Adrenal gland (tissue), 9 donors: ENCODE measurements at regions not wholly inside any gene's neighbourhood (a gene's known extent, or its start where the extent isn't known, plus 50 kb on each side); places are given as distances from the start of the nearest gene placed in this dataset.

ENCODE experiments used
- DNase-seq, 7 donors: peaks; one replicate each; pipeline ENCODE4 v3.0.0-alpha.2; 2019 to 2020
- H3K27ac ChIP-seq, 5 donors: fragments of 200-600 bp; sonication (generic) in 4 of 5; 1 replicate in 3 of 5; 2 replicates in 2 of 5; pipeline versions ENCODE4 v1.5.1 to v1.8.0; 2016 to 2020; ENCODE audit warnings: mild to moderate bottlenecking in 1 of 5
- H3K27me3 ChIP-seq: fragments of 200-600 bp; 2 replicates; pipeline ENCODE4 v1.8.0; 2021
- H3K36me3 ChIP-seq, 2 donors: fragments of 200-600 bp; replicated peaks in 1 of 2; 1 replicate in 1 of 2; 2 replicates in 1 of 2; pipeline versions ENCODE4 v1.5.1 to v1.8.0; 2018 to 2022
- H3K4me1 ChIP-seq, 2 donors: fragments of 200-600 bp; replicated peaks in 1 of 2; 1 replicate in 1 of 2; 2 replicates in 1 of 2; pipeline versions ENCODE4 v1.5.1 to v1.8.0; 2018 to 2021
- H3K4me3 ChIP-seq, 4 donors: fragments of 200-600 bp; sonication (generic) in 3 of 4; one replicate each; pipeline ENCODE4 v1.5.1; 2016 to 2018
- H3K9me3 ChIP-seq, 3 donors: fragments of 200-600 bp; sonication (generic) in 1 of 3; replicated peaks in 1 of 3; 1 replicate in 2 of 3; 2 replicates in 1 of 3; pipeline versions ENCODE4 v1.5.1 to v1.8.0; 2016 to 2021
- POLR2A ChIP-seq, 2 donors: fragments of 450-650 bp; IDR thresholded peaks; one replicate each; pipeline ENCODE4 v1.6.1; 2017; ENCODE audit warnings: antibody characterized with exemption in 2 of 2, mild to moderate bottlenecking in 2 of 2, moderate library complexity in 1 of 2
- WGBS, 4 donors: extraction: QIAGEN DNeasy Blood & Tissue Kit in 2 of 4; methylation state at CpG; one replicate each; pipeline versions ENCODE4 v1.1.5 to v1.1.7; 2013 to 2017; 5-methylcytosine and 5-hydroxymethylcytosine counted together
- intact Hi-C, 2 donors: fragments of 100-400 bp; cut with DNase I; formaldehyde crosslinking; loops; one replicate each; pipeline versions ENCODE4 v1.14.1 to v1.15.0; 2022 to 2023
- TF ChIP-seq, protein P1 (sequence below), 6 experiments: fragments of 450-650 bp in 4 of 6; fragments of 200-600 bp in 2 of 6; sonication (generic) in 1 of 6; IDR thresholded peaks; 1 replicate in 5 of 6; 2 replicates in 1 of 6; pipeline versions ENCODE4 v1.5.1 to v1.8.0; 2016 to 2021; ENCODE audit warnings: antibody characterized with exemption in 6 of 6, mild to moderate bottlenecking in 2 of 6, moderate library complexity in 1 of 6
- donor health status: healthy with polysubstance abuse.
- donor health status: Bipolar disorder and iron deficiency.
- donor health status: DM: yes; HTN: yes; CAD: no.
- donor health status: DM: no; HTN: no; CAD: no.
- donor health status: DM: no; HTN: no; CAD: no.

DNA sequence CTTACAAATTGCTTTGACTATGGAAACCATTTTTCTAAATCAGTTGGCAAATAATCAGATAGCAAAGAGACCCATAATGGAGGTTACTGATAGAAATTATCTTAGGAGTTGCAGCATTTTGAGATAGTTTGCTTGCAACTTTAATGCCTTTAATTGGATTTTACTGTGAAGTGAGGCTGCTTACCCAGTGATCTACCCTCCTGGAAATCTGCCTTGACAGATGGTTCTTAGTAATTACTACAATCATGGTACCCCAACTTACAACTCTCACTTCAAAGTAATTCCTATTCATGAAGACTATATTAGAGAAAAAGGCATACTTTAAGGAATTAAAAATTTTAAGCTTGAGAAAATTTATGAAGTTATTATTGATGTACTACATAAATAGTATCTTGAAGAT is 1288.6 kb upstream of the CDH2 start:
- TF ChIP-seq POLR2A (IDR thresholded peaks at IDR 0.05): no peak
- TF ChIP-seq, protein P1, sequence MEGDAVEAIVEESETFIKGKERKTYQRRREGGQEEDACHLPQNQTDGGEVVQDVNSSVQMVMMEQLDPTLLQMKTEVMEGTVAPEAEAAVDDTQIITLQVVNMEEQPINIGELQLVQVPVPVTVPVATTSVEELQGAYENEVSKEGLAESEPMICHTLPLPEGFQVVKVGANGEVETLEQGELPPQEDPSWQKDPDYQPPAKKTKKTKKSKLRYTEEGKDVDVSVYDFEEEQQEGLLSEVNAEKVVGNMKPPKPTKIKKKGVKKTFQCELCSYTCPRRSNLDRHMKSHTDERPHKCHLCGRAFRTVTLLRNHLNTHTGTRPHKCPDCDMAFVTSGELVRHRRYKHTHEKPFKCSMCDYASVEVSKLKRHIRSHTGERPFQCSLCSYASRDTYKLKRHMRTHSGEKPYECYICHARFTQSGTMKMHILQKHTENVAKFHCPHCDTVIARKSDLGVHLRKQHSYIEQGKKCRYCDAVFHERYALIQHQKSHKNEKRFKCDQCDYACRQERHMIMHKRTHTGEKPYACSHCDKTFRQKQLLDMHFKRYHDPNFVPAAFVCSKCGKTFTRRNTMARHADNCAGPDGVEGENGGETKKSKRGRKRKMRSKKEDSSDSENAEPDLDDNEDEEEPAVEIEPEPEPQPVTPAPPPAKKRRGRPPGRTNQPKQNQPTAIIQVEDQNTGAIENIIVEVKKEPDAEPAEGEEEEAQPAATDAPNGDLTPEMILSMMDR (IDR thresholded peaks at IDR 0.05): no peak
- Histone ChIP-seq H3K4me3 (no peak overlapping the region), H3K27ac (no peak overlapping the region), H3K4me1 (no peaks in the 10 kb centered on the region), H3K36me3 (no peaks in the 10 kb centered on the region), H3K9me3 (no peaks in the 10 kb centered on the region), H3K27me3 (no peaks in the 10 kb centered on the region)
- intact Hi-C loops: no loop called here
- no peak for DNase-seq

DNA sequence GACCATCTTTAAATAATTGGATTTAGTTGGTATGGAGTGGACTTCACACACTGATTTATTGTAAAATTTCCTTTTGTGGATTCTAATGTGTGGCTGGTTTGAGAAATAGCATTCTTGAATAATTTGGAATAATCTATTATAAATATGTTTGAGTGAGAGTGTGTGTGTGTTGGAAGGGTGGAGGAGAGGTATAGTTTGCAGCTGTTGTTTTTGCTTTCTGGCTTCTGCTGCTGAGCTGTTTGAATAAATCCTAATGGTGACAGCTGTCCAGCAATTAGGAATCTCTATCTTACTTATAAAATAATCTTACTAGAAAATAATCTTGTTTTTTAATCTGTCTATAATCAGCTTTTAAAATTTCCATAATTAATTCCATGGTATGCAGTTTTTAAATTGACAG is 1283.0 kb upstream of the CDH2 start:
- Histone ChIP-seq H3K36me3 (no peaks in the 10 kb centered on the region), H3K4me3 (no peak overlapping the region), H3K4me1 (no peaks in the 10 kb centered on the region), H3K27ac (no peak overlapping the region), H3K9me3 (no peaks in the 10 kb centered on the region), H3K27me3 (no peaks in the 10 kb centered on the region)
- no peak for DNase-seq
- intact Hi-C loops: no loop called here
- no peak for TF ChIP-seq POLR2A (IDR thresholded peaks at IDR 0.05)
- TF ChIP-seq, protein P1 (IDR thresholded peaks at IDR 0.05): no peak

DNA sequence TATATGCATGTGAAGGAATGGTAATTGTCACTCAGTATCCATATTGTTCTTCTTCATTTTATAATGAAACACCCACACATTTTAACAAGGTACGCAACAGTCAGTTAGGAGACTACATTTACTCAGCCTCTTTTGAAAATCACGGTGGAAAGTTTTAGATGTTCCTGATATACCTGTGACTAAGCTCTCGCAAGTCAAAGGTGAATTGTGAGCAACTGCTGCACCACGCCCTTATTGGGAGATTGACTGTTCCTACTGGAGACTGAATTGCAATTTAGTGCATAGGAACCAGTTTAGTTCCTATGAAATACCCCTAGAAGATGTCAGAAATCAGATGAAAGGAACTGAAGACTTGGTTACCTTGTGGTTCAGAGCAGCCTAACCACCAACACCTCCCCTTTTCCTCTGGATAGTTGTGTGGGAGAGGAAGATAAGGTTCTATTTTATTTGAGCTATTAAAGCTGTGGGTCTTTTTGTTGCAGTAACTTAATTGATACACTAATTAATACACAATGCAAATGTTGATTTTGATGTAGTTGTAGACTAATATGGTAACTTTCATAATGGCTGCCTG is 1280.5 kb upstream of the CDH2 start:
- Histone ChIP-seq H3K27ac (no peak overlapping the region), H3K27me3 (no peaks in the 10 kb centered on the region), H3K36me3 (no peaks in the 10 kb centered on the region), H3K4me3 (no peak overlapping the region), H3K9me3 (no peaks in the 10 kb centered on the region), H3K4me1 (no peaks in the 10 kb centered on the region)
- intact Hi-C loops: no loop called here
- DNase-seq: no peak
- WGBS, 4 donors: 80 to 91% (median 86%) methylated on average over 4 of the region's 4 CpGs
- TF ChIP-seq, protein P1 (IDR thresholded peaks at IDR 0.05): no peak
- TF ChIP-seq POLR2A (IDR thresholded peaks at IDR 0.05): no peak

DNA sequence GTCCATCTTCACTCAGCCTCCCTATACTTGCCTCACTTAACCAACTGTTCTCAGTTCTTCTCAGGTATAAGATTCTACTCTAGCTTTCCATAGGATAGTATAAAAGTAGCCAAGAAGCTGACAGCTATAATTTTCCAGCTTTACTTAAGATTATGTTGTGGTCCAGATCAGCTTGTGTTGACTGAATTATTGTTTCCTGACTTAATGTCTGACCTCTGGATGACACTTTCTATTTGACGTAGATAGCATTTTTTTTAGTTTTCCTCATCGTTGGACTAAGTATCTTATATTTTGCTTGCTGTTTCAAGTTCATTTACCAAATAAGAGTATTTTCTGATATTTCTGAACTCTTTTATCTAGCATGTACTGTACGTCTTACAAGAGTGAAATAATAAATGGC is 1272.5 kb upstream of the CDH2 start:
- H3K27me3 ChIP-seq: no peaks in the 10 kb centered on the region
- TF ChIP-seq POLR2A (IDR thresholded peaks at IDR 0.05): no peak
- TF ChIP-seq, protein P1 (IDR thresholded peaks at IDR 0.05): no peak
- WGBS, 4 donors: 31 to 44% (median 41%) methylated on average over 3 of the region's 3 CpGs
- no peak for DNase-seq
- no peaks in the 10 kb centered on the region for H3K4me1 ChIP-seq
- intact Hi-C loops: no loop called here
- no peak overlapping the region for H3K4me3 ChIP-seq
- no peak overlapping the region for H3K27ac ChIP-seq
- H3K36me3 ChIP-seq: no peaks in the 10 kb centered on the region
- H3K9me3 ChIP-seq: no peaks in the 10 kb centered on the region
